Activated T-helper 9 cell treated with anti-CD3 and anti-CD28 coated beads, Interleukin-2, amount 50 U/mL, for 16 hours (primary cell): ENCODE measurements at regions not wholly inside any gene's neighbourhood (a gene's known extent, or its start where the extent isn't known, plus 50 kb on each side); places are given as distances from the start of the nearest gene placed in this dataset.
"Not testable (repeated sequence)": the region's sequence is repeated elsewhere in the genome, so short reads cannot be mapped to it uniquely, and the experiment has no call there.

Source experiments
- DNase-seq: peaks from one replicate; pipeline ENCODE4 v3.0.0-alpha.2; 2020; ENCODE audit warnings: low read depth

DNA sequence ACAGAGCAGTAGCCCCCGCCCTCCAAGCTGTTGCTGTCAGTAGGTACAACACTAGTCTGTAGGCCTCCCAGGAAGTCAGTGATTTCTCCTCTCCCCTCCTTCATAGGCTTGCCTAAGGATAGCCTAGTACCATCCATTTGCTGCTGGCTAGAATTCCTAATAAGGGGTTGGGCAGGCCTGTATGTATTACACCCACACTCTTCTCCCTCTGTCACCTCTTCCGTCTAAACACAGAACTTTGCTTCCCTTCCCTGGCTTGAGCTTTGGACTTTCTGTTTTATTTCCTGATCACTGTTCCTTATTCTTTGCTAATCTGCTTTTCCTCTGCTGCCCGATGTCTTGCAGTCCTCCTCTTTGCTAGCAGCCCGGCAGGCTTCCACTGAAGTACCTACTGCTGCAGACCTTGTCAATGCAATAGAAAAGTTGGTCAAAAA, 93.4 kb upstream of the UMPS start:
- DNase-seq: no peak

DNA sequence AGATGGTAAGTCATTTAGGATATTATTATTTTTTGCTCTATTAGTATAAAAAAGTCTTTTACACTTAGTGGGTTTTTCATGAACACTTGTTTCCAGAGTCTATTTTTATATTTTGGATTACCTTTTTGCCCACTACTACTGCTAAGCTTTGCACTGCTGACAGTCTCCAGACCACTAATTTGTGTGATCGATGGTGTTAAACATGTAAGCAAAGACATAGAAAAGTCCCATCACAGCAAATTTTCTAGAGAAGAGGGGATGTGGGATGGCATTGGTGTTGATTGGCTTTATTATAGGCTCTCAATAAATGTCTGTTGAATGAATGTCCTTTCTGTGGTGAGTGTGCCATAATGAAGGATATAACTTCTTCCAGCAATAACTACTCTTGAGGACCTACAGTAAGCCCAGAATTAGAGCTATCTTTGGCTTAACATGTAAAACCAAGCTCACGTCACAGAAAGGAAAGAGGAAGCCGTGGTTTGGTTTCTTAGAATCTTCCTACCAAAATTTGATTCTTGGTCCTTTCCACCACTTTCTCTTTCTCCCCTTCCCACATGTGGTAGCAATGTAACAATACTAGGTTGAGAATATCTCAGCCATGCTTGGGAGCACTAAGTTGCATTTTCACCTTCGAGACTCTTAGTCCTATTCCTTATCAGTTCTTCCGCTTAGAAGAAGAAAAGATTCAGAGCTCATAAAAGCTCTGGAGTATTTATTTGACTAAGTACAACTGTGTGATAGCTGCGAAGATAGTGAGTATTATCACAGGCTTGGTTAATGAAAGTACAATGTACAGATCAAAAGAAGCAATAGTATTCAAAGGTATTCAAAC, 90.6 kb upstream of the UMPS start:
- DNase-seq: no peak

DNA sequence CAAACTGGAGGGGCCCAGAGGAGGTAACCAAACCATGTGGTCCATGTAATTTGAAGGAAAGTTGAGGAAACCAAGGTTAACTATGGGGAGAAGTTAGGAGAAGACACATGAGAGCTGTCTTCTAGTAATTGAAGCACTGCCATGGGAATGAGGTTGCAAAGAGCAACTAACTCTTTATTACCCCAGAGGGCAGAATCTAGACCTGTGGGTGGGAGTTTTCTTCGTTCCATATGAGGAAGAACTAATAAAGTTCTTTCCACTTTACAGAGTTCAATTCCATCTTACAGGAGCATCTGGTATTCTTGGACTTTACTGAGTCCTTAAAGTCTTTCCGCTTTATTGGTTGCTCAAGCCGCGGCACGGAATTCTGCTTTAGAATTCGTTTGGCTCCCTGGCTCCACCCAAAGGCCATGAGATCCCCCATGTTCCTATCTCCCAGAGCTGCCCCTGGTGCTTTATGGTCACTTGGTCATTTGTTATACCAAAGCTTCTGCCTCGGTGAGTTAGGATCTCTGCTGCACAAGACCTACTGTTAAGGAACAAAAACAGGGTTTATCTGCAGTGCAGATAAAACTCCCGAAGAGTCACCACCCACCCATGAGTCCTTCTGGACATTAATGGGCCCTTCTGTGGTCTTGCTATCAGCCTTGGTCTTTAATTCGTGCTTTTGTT, 89.5 kb upstream of the UMPS start:
- DNase-seq: no peak

DNA sequence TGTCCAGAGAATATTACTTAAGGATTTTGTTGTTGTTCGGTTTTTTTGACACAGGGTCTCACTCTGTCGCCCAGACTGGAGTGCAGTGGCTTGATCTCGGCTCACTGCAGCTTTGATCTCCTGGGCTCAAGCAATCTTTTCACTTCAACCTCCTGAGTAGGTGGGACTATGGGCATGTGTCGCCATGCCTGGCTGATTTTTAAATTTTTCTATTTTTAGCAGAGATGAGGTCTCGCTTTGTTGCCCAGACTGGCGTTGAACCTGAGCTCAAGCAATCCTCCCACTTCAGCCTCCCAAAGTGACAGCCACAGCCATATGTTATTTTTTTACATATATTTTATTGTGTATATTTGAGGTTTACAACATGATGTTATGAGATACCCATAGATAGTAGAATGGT, 86.8 kb upstream of the UMPS start:
- DNase-seq: no peak

DNA sequence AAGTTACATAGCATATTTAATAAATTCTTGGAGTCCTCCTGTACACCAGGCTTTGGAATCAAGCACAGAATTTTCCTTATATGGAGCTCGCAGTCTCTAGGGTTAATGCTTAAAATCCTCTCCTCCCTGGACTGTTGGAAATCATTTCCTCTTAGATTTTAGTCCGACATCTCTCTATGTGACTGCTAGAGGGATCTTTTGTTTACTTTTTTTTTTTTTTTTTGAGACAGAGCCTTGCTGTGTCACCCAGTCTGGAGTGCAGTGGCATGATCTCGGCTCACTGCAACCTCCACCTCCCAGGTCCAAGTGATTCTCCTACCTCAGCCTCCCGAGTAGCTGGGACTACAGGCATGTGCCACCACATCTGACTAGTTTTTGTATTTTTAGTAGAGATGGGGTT, 84.1 kb upstream of the UMPS start:
- DNase-seq: not testable (repeated sequence)

DNA sequence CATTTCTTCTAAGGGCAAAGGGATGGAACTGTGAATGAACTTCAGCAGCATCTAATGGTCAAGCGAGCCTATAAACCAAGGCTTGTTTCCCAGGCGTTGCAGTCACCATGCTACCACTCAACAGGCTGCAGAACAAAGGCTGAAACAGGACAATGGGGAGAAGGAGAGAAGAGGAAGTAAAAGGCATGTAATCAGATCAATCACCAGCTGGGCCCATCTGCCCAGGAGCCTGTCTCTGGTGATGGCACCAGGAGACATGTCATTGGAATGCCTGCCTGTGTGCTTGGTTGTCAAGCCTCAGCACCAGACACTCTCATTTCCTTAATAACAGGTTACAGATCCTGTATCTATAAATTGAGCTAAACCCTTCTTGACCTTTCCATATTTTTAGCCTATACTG, 81.7 kb upstream of the UMPS start:
- no peak for DNase-seq

DNA sequence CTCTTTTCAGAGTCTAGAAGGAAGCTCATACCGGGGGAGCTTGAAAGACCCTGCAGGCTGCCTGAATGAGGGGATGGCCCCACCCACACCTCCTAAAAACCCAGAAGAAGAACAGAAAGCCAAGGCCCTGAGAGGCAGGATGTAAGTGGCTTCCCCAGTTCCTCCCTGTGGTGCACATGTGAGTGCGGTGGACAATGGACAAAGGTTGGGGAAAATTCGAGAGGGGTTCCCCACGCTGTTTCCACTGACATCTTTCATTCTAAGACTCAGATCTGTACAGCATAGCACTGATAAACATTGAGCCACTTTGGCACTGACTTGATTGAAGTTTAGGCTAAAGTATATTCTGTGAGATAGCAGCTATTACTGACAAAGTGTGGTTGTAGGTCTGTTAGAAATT, 79.5 kb upstream of the UMPS start:
- DNase-seq: no peak

DNA sequence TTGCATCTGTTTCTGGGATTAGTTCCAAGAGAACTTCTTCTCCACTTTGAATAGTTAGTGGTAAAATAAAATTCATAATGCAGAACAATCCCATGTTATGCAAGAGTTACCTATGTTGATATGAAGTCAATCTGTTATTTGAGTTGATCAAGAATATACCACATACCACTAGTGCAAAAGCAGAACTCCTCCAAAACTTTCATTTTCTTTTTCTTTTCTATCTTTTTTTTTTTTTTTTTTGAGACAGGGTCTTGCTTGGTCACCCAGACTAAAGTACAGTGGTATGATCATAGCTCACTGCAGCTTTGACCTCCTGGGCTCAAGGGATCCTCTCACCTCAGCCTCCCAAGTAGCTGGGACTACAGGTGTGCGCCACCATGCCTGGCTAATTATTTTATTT, 78.8 kb upstream of the UMPS start:
- not testable (repeated sequence) for DNase-seq

DNA sequence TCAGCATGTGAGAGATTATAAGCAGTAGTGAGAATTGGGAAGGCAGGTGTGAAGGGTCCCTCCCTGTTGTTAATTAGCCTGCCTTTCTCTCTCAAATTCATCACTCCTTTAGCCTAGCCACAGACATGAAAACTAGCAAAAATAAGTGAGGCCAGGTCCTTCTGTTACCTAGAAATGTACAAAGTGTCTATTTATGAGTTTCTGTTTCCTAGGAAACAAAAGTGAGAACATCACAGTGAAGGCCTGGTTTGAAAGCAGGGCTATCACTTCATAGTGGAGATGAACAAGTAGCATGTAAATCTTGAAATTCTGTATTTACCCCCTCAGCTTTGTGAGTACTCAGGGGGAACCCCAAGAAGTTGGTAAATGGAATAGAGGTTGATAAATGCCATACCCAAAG, 78.2 kb upstream of the UMPS start:
- DNase-seq: no peak

DNA sequence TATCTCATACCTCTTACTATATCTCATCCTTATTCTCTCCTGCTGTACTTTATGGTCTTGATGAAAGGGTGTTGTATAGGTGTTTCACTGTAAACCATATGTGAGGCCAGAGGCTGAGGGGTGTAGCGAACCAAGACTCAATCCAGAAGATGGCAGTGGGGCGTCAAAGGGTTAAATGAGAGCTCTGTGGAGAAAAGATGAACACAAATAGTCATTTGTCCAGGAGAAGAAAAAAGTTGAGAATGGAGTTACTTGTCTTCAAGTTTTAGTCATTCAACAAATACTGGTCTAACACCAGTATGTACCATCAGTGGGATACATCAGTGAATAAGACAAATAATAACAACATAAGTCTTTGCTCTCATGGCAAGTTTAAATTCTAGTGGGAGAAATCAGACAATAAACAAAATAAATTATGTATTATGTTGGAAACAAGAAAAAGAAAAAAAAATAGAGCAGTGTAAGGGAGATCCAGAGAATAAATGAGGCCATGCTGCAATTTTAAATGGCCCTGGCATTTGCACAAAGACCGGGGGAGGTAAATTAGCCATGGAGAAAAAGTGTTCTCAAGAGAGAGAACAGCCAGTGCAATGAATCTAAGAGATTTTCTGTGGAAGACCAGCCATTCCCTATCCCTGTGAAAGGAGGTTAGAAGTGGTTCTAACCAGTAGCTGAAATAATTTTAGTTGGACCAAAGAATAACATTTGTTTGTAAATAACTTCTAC, 77.0 kb upstream of the UMPS start:
- no peak for DNase-seq

DNA sequence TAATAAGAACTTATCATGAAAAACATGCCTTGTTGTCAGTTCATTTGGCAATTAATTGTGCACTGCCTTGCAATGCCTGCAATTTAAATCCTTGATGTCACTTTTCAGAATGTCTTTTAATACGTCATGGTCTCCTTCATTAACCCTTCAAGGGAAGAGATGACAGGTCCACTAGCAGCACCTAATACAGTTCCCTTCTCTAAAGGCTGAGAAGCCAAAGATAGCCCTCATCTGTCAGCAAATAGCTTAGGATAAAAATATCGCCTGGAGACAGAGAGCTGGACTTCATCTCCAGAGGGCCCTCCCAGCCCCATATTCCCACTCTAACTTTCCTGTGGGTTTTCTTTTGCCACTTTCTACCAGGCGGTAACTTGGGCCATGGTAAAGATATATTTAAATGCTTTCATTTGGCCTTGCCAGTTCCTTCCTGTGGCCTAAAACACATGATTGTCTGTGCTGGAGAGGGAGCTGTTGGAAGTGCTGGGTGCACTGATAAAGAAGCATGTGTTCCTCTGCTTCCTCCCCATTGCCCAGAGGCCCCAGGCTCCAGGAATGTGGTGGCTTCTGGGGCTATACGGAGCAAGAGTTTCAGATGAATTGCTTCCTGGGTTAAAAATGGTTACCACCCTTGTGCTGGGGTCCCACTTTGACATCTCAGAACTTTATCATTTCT, 76.3 kb upstream of the UMPS start:
- DNase-seq: no peak

DNA sequence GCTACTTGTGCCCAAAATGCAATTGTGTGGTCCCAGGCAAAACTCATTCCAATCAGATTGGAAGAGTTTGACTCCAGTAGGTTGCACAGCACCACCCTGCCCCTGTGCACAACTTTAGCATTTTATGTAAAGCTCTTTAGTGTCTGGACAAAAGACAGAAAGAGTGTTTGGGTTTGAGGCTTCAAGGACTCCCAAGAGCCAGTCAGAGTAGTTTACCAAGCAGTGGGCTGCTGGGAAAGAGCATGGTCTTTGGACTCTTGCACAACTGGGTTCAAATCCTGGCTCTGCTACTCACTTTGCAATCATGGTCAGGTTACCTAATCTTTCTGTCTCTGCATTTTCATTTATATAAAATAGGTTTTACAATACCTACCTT, 75.8 kb upstream of the UMPS start:
- no peak for DNase-seq

DNA sequence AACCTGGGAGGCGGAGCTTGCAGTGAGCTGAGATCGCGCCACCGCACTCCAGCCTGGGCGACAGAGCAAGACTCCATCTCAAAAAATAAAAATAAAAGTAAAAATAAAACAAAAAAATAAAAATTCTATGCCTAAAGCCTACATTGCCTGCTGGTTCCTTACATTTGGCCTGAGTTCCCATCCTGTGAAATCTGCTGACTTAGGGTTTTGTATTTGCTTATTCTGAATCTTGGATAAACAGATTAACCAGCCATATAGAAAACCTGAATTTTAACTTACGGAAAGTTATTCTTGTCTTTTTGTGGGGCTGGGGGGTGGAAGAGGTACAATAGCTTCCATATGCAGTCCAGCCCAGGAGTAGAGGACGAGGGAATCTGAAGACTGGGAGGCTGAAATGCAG, 73.7 kb upstream of the UMPS start:
- DNase-seq: no peak

DNA sequence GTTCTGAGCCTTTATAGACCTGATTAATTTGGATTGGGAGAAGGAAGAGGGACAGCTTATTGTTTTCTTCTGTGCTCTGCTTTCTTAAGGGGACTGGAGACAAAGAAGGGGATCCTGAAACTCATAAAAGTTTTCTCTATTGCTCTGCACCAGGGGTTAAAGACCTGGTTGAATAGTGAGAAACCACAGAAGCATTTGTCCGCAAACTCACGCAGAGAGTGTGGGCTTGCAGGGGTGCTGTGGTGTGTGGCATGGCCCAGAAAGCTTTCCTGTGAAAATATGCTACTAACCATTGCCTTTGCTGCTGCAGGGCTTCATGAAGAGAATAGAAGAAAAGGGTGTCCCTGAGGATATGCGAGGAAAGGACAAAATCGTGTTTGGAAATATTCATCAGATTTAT, 73.1 kb upstream of the UMPS start:
- DNase-seq: no peak

DNA sequence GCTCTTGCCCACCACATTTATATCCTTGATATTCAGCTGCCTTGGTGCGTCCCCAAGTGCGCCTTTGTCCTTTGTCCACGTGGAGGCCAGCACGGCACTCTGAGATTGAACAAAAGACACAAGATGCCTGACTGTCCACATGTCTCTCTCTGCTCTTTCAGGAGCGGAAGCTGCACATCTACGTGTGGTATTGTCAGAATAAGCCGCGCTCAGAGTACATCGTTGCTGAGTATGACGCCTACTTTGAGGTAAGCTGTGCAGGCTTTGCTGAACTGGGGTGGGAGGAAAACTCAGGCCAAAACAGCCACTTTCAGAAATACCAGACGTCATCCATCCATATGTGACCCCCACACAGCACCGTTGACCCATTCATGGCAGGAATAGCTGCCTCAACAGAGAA, 72.0 kb upstream of the UMPS start:
- DNase-seq: no peak

DNA sequence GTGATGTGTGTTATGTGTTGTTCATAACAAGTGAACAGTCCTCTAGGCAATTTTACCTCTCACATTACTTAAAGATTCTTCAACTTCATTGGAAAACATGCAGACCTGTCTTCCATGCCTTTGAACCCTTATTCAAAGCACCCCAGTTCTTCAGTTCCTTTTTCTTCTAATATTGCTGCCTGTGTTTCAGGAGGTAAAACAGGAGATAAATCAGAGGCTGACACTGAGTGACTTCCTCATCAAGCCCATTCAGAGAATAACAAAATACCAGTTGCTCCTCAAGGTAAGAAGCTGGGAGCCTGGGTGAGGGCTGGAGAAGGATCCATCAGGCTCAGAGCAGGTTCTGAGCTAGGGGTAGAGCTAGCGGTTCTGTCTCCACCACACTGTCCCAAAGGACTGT, 71.1 kb upstream of the UMPS start:
- DNase-seq: no peak

DNA sequence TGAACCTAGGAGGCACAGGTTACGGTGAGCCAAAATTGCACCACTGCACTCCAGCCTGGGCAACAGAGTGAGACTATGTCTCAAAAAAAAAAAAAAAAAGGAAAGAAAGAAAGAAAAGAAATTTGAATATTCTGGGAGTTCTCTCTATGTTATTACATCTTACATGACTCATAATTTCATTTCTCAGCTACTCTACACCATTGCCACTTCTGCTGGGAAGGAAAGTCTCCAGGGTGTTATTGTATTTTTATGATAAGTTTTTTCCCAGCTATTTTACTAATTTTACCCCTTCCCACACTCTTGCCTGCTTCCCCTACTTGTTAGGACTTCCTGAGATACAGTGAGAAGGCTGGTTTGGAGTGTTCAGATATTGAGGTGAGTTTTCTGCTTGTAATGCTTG, 69.7 kb upstream of the UMPS start:
- no peak for DNase-seq

DNA sequence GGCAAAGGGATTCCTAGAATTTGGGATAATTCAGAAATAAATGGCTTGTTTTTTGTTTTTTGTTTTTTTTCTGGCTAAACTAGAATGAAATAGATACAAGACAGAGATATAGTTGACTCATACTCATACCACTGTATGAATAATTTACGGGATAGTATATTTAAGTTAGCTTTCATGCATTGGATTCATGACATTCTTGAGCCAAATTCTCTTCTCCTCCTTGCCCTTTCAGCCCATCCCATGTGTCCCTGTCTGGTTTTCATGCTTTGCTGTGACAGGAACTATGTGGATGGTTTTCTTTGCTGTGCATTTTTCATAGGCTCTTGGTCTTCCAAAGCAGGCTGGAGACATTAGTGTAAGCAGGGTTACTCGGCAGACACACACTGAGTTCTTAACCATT, 66.6 kb upstream of the UMPS start:
- no peak for DNase-seq

DNA sequence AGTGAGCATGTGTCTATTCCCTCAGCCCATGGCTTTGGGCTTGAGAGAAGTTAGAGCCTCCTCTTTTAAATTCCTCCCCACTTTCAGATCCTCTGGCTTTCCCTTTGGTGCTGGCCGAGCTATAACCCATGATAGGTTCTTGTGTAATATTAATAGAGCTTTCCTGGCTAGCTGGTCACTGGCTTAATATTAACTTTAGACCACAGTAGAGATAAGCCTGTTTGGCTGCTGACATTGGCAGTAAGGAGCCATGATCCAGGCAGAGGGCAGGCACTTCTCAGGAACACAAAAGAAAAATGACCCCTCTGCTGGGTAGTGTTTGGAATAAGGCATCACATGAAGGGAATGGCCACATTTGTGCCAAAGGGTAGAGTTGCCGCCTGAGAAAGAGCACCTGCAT, 65.4 kb upstream of the UMPS start:
- no peak for DNase-seq

DNA sequence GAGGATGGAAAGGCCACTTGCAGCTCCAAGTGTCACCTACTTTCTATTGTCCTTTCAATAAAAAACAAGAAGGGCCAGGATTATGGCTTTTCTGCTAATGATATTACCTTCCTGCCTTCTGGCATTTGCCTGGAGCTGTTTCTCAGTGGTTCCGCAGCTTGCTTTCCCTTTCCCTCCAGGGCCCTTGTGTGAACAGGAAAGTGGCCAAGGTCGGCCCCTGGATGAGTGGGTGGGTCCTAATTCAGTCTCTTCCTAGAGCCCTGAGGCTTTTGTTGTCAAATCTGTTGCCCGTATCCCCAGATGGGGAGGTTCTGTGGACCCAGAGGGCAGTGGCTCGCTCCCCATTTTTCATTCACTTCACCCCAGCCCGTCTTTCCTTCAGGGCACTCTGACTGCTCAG, 64.2 kb upstream of the UMPS start:
- no peak for DNase-seq

DNA sequence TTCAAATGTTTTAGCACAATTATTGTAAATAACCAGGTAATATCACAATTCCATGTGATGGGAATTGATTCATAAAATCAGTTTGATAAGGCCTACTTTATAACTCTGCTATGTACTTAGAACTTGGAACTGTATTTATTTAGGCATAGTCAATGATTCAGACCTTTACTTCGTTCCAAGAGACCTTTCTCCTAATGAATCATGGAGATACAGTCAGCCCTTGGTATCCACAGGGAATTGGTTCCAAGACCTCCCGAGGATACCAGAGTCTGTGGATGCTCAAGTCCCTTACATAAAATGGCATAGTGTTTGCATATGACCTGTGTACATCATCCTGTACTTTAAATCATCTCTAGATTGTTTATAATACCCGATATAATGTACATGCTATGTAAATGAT, 60.8 kb upstream of the UMPS start:
- DNase-seq: no peak

DNA sequence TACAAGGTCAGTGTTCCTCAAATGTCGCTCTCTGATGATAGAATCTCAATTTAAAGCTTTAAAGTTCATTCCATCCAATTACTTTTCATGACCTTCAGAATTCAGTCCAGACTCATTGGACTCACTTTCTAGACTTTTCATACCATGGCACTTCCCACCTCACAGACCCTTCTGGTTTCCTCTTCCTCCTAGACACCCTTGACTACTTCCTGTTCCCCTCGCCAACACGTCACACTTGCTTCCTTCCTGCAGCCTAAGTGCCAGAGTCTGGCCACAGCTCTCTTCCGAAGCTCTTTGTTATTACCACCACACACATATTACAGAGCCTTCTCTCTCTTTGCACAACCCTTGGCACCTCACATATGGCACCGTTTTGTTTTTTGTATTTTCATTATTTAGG, 59.1 kb upstream of the UMPS start:
- DNase-seq: no peak

DNA sequence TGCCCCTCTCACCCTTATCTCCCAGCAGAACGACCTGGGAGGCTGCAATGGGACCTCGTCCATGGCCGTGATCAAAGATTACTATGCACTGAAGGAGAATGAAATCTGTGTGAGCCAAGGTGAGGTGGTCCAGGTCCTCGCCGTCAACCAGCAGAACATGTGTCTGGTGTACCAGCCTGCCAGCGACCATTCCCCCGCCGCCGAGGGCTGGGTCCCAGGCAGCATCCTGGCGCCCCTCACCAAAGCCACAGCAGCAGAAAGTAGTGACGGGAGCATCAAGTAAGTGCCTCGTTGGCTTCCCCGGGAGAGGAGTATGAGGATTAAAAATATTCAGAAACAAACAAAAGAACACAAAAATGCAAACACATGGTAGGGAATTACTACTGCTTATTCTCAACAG, 55.9 kb upstream of the UMPS start:
- DNase-seq: no peak
